Osteoblast (primary cell): ENCODE measurements at regions not wholly inside any gene's neighbourhood (a gene's known extent, or its start where the extent isn't known, plus 50 kb on each side); places are given as distances from the start of the nearest gene placed in this dataset.

Source experiments
- DNase-seq: peaks from one replicate; pipeline ENCODE4 v3.0.0; 2011; ENCODE audit warnings: low spot score, mixed read lengths; ENCODE audit not compliant: insufficient read length; ENCODE audit errors: missing footprints
- H2AFZ ChIP-seq: 2 replicates; pipeline ENCODE4 v1.6.0; 2011; ENCODE audit warnings: mild to moderate bottlenecking, low read length
- H3K27ac ChIP-seq: 2 replicates; pipeline ENCODE4 v1.5.1; 2011; ENCODE audit warnings: mild to moderate bottlenecking, low read depth, low read length, moderate library complexity
- H3K27me3 ChIP-seq: 2 replicates; pipeline ENCODE4 v1.6.0; 2012; ENCODE audit warnings: mild to moderate bottlenecking, control low read depth, inconsistent platforms, low read length, moderate library complexity; ENCODE audit not compliant: insufficient read depth
- H3K36me3 ChIP-seq: 2 replicates; pipeline ENCODE4 v1.5.1; 2011; ENCODE audit warnings: mild to moderate bottlenecking, low read length, control low read depth, moderate library complexity; ENCODE audit not compliant: insufficient read depth
- H3K4me1 ChIP-seq: 2 replicates; pipeline ENCODE4 v1.5.1; 2011; ENCODE audit warnings: mild to moderate bottlenecking, low read length, control low read depth, moderate library complexity; ENCODE audit not compliant: insufficient read depth
- H3K4me2 ChIP-seq: 2 replicates; pipeline ENCODE4 v1.6.0; 2011; ENCODE audit warnings: mild to moderate bottlenecking, low read length; ENCODE audit not compliant: insufficient read depth
- H3K4me3 ChIP-seq: fragments of 200-600 bp; sonication (generic); 3 replicates; pipeline ENCODE4 v1.5.1; 2012; ENCODE audit warnings: mild to moderate bottlenecking, low read length, inconsistent platforms; ENCODE audit not compliant: insufficient read depth
- H3K79me2 ChIP-seq: 2 replicates; pipeline ENCODE4 v1.6.0; 2012; ENCODE audit warnings: mild to moderate bottlenecking, low read length, control low read depth, inconsistent platforms; ENCODE audit not compliant: insufficient read depth
- H3K9me3 ChIP-seq: 2 replicates; pipeline ENCODE4 v1.5.1; 2011; ENCODE audit warnings: low read depth, low read length, control low read depth
- H4K20me1 ChIP-seq: 2 replicates; pipeline ENCODE4 v1.6.0; 2012; ENCODE audit warnings: mild to moderate bottlenecking, low read length, control low read depth; ENCODE audit not compliant: insufficient read depth
- CTCF ChIP-seq: IDR thresholded peaks from 2 replicates; pipeline ENCODE4 v1.5.1; 2011; ENCODE audit warnings: mild to moderate bottlenecking, low read depth, low read length, moderate library complexity; ENCODE audit errors: extremely low read depth

GRCh38 chr2:217647925-217648324 lies 354.9 kb downstream of the TNS1 start:
- H3K4me1 ChIP-seq, result peaks cover 12% of the 10 kb centered on the region
- no peaks in the 10 kb centered on the region for H3K27me3 ChIP-seq
- no peak for TF ChIP-seq CTCF
- H3K36me3 ChIP-seq, result no peaks in the 10 kb centered on the region
- H3K4me2 ChIP-seq, result no peak overlapping the region
- no peak overlapping the region for H3K4me3 ChIP-seq
- H2AFZ ChIP-seq, result no peak overlapping the region
- H3K27ac ChIP-seq, result no peak overlapping the region
- DNase-seq, result no peak
- H3K79me2 ChIP-seq, result no peaks in the 10 kb centered on the region
- no peaks in the 10 kb centered on the region for H4K20me1 ChIP-seq
- no peaks in the 10 kb centered on the region for H3K9me3 ChIP-seq

GRCh38 chr2:217647226-217647625 lies 355.6 kb downstream of the TNS1 start:
- no peak overlapping the region for H2AFZ ChIP-seq

GRCh38 chr2:217645896-217646295 lies 356.9 kb downstream of the TNS1 start:
- no peak for DNase-seq
- Histone ChIP-seq H3K79me2 (no peaks in the 10 kb centered on the region), H2AFZ (no peak overlapping the region), H3K4me1 (no peaks in the 10 kb centered on the region), H4K20me1 (no peaks in the 10 kb centered on the region), H3K36me3 (no peaks in the 10 kb centered on the region), H3K4me2 (no peak overlapping the region), H3K4me3 (no peak overlapping the region), H3K27ac (no peak overlapping the region), H3K27me3 (peaks cover 2% of the 10 kb centered on the region), H3K9me3 (no peaks in the 10 kb centered on the region)
- TF ChIP-seq CTCF, result no peak

More at GRCh38 chr2:217647226-217647625, 355.6 kb downstream of the TNS1 start:
- Histone ChIP-seq H3K79me2 (no peaks in the 10 kb centered on the region), H3K4me3 (no peak overlapping the region), H3K27me3 (no peaks in the 10 kb centered on the region), H3K9me3 (no peaks in the 10 kb centered on the region), H4K20me1 (no peaks in the 10 kb centered on the region), H3K27ac (no peak overlapping the region), H3K36me3 (no peaks in the 10 kb centered on the region), H3K4me1 (peaks cover 5% of the 10 kb centered on the region), H3K4me2 (no peak overlapping the region)
- DNase-seq, result no peak
- TF ChIP-seq CTCF, result no peak

- no peak overlapping the region for H2AFZ ChIP-seq
- no peaks in the 10 kb centered on the region for H3K9me3 ChIP-seq
- no peaks in the 10 kb centered on the region for H3K79me2 ChIP-seq
- H3K4me2 ChIP-seq, result no peak overlapping the region
- no peak overlapping the region for H3K27ac ChIP-seq
- DNase-seq, result no peak
- H4K20me1 ChIP-seq, result no peaks in the 10 kb centered on the region
- H3K4me3 ChIP-seq, result no peak overlapping the region
- no peak for TF ChIP-seq CTCF
- no peaks in the 10 kb centered on the region for H3K4me1 ChIP-seq
- no peaks in the 10 kb centered on the region for H3K36me3 ChIP-seq
- peaks cover 5% of the 10 kb centered on the region for H3K27me3 ChIP-seq
Observed at GRCh38 chr2:217643789-217644301, 358.9 kb downstream of the TNS1 start.
